Spleen (tissue), 11 donors: ENCODE measurements at regions not wholly inside any gene's neighbourhood (a gene's known extent, or its start where the extent isn't known, plus 50 kb on each side); places are given as distances from the start of the nearest gene placed in this dataset.

Source experiments
- DNase-seq: peaks from one replicate; pipeline ENCODE4 v3.0.0-alpha.2; 2020
- H3K27ac ChIP-seq, 8 donors: fragments of 200-600 bp; sonication (generic) in 7 of 8; 1 replicate in 4 of 8; 2 replicates in 4 of 8; pipeline versions ENCODE4 v1.5.0 to v1.8.0; 2016 to 2021; ENCODE audit warnings: inconsistent platforms in 4 of 8, mild to moderate bottlenecking in 4 of 8, moderate library complexity in 1 of 8
- H3K27me3 ChIP-seq, 7 donors: fragments of 200-600 bp; sonication (generic) in 6 of 7; replicated peaks in 1 of 7; 1 replicate in 4 of 7; 2 replicates in 3 of 7; pipeline versions ENCODE4 v1.5.0 to v1.8.0; 2016 to 2021; ENCODE audit warnings: inconsistent platforms in 3 of 7, mild to moderate bottlenecking in 1 of 7
- H3K36me3 ChIP-seq, 6 donors: fragments of 200-600 bp; sonication (generic) in 5 of 6; 1 replicate in 4 of 6; 2 replicates in 2 of 6; pipeline versions ENCODE4 v1.5.0 to v1.8.0; 2016 to 2021; ENCODE audit warnings: inconsistent platforms in 2 of 6
- H3K4me1 ChIP-seq, 6 donors: fragments of 200-600 bp; sonication (generic) in 5 of 6; 1 replicate in 3 of 6; 2 replicates in 3 of 6; pipeline versions ENCODE4 v1.5.0 to v1.8.0; 2016 to 2021; ENCODE audit warnings: inconsistent platforms in 3 of 6
- H3K4me3 ChIP-seq, 8 donors: fragments of 200-600 bp; sonication (generic) in 7 of 8; 1 replicate in 4 of 8; 2 replicates in 4 of 8; pipeline versions ENCODE4 v1.5.0 to v1.8.0; 2016 to 2021; ENCODE audit warnings: inconsistent platforms in 4 of 8, mild to moderate bottlenecking in 4 of 8, moderate library complexity in 2 of 8
- H3K9me3 ChIP-seq, 8 donors: fragments of 200-600 bp; sonication (generic) in 7 of 8; 1 replicate in 4 of 8; 2 replicates in 4 of 8; pipeline versions ENCODE4 v1.5.0 to v1.8.0; 2016 to 2021; ENCODE audit warnings: inconsistent platforms in 4 of 8
- POLR2A ChIP-seq, 3 donors: fragments of 450-650 bp; IDR thresholded peaks; one replicate each; pipeline ENCODE4 v1.5.1; 2017; ENCODE audit warnings: antibody characterized with exemption in 3 of 3, mild to moderate bottlenecking in 1 of 3
- POLR2AphosphoS5 ChIP-seq, 3 donors: sonication (generic); formaldehyde crosslinking; IDR thresholded peaks; one replicate each; pipeline ENCODE4 v1.5.1; 2017; ENCODE audit warnings: antibody characterized with exemption in 3 of 3
- WGBS, 5 donors: extraction: QIAGEN DNeasy Blood & Tissue Kit in 3 of 5; methylation state at CpG; one replicate each; pipeline versions ENCODE4 v1.1.5 to v1.1.7; 2013 to 2018; 5-methylcytosine and 5-hydroxymethylcytosine counted together
- intact Hi-C: fragments of 100-400 bp; cut with DNase I; formaldehyde crosslinking; loops from one replicate; pipeline ENCODE4 v1.15.0; 2023; ENCODE audit warnings: low total_unique reads
- TF ChIP-seq, protein P1 (sequence below), 11 experiments: fragments of 200-600 bp in 7 of 11; fragments of 450-650 bp in 4 of 11; sonication (generic) in 4 of 11; IDR thresholded peaks in 8 of 11; conservative IDR thresholded peaks in 3 of 11; 1 replicate in 7 of 11; 2 replicates in 4 of 11; pipeline versions ENCODE4 v1.4.0 to v1.8.0; 2016 to 2021; ENCODE audit warnings: antibody characterized with exemption in 11 of 11, inconsistent platforms in 4 of 11, mild to moderate bottlenecking in 1 of 11
- donor health status: healthy with polysubstance abuse.
- donor health status: DM: no; HTN: no; CAD: no; lungs with moderate emphysema.
- donor health status: DM: no; HTN: no; CAD: no.
- donor health status: Bipolar disorder and iron deficiency.
- donor health status: healthy.
- donor health status: DM: no; HTN: no; CAD: no.
- donor health status: DM: yes; HTN: yes; CAD: no.

DNA sequence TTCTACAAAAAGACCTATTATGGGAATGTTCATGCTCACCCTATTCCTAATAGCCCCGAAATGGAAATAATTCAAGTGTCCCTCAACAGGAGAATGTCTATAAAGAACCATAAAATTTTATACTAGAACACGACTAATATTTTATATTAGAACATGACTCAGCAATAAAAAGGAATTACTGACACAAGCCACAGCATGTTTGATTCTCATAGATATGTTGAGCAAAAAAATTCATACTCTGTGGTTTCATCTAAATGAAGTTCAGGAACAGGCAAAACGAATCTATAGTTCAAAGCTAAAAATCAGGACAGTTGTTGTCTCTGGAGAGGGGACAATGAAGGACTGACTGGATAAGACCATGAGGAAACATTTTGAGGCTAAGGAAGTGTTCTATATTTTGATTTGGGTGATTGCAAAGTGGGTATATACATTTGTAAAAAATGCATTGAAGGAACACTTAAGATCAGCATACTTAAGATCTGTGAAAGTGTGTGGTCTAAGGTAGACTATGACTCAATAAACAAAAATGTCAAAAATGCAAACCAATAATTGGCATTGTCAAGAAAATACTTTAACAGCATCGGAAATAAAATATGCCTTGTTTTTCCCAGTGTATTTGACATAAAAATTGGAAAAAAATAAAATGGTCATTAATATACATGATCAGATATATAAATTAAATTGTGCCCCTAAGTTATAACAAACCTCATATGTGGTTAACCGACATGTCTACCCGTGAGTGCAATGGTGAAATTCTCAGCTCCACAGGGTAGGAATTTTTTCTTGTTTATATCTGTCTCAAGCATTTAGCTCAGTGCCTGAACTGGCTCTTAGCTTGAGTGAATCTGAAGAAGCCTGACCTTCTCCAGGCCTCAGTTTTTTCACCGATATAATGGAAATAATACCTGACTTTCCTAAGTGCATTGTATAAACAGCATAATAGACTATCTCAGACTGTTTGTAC, 124.9 kb upstream of the CTTNBP2 start:
- WGBS, 5 donors = 70 to 84% (median 75%) methylated on average over 7 of the region's 7 CpGs
- no peak for DNase-seq
- Histone ChIP-seq H3K4me1 (no peaks in the 10 kb centered on the region), H3K4me3 (no peak overlapping the region), H3K9me3 (no peaks in the 10 kb centered on the region), H3K27me3 (no peaks in the 10 kb centered on the region), H3K36me3 (no peaks in the 10 kb centered on the region), H3K27ac (no peak overlapping the region)
- intact Hi-C loops = no loop called here
- TF ChIP-seq POLR2A (IDR thresholded peaks at IDR 0.05) (no peak), POLR2AphosphoS5 (IDR thresholded peaks at IDR 0.05) (no peak)
- TF ChIP-seq, protein P1, sequence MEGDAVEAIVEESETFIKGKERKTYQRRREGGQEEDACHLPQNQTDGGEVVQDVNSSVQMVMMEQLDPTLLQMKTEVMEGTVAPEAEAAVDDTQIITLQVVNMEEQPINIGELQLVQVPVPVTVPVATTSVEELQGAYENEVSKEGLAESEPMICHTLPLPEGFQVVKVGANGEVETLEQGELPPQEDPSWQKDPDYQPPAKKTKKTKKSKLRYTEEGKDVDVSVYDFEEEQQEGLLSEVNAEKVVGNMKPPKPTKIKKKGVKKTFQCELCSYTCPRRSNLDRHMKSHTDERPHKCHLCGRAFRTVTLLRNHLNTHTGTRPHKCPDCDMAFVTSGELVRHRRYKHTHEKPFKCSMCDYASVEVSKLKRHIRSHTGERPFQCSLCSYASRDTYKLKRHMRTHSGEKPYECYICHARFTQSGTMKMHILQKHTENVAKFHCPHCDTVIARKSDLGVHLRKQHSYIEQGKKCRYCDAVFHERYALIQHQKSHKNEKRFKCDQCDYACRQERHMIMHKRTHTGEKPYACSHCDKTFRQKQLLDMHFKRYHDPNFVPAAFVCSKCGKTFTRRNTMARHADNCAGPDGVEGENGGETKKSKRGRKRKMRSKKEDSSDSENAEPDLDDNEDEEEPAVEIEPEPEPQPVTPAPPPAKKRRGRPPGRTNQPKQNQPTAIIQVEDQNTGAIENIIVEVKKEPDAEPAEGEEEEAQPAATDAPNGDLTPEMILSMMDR (IDR thresholded peaks at IDR 0.05 in 8 of 11, conservative IDR thresholded peaks at IDR 0.05 in 3 of 11) = no peak

DNA sequence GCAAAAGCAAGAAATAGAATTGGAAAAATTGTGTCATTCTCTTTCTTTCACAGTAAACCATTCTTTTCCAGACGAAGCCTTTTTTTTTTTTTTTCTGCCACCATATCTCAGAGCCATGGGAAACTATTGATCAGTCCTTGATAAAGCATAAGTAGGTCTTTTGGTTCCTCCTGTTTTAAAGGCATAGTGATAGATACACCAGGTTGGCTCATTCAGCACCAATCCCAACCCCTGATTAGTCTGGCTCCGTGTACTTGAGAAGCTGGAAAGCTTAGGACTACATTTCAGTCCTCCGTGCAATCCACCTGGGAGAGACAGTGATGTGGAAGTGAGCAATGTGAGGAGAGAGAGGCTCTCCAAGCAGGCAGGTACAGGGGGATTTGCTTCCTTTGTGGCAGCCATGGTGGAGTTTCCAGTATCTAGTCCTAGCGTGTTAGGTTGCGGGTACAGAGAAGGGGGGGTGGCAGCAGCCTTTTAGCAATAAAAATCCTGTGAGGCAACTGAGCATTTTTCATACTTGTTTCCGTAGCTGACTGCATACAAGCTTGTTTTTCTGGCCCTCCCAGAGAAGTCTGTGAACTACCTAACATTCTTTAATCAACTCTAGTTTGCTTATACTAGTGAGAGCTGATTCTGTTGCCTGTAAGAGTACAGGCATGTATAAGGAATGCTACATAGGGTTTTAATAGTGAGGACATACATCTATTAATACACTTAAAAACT, 127.4 kb upstream of the CTTNBP2 start:
- WGBS, 5 donors = 86 to 93% (median 88%) methylated on average over 6 of the region's 6 CpGs
- Histone ChIP-seq H3K36me3 (no peaks in the 10 kb centered on the region), H3K27ac (no peak overlapping the region), H3K27me3 (no peaks in the 10 kb centered on the region), H3K4me1 (no peaks in the 10 kb centered on the region), H3K9me3 (no peaks in the 10 kb centered on the region), H3K4me3 (no peak overlapping the region)
- TF ChIP-seq, protein P1 (IDR thresholded peaks at IDR 0.05 in 8 of 11, conservative IDR thresholded peaks at IDR 0.05 in 3 of 11) = no peak
- TF ChIP-seq POLR2AphosphoS5 (IDR thresholded peaks at IDR 0.05) (no peak), POLR2A (IDR thresholded peaks at IDR 0.05) (no peak)
- intact Hi-C loops = no loop called here
- DNase-seq = no peak

DNA sequence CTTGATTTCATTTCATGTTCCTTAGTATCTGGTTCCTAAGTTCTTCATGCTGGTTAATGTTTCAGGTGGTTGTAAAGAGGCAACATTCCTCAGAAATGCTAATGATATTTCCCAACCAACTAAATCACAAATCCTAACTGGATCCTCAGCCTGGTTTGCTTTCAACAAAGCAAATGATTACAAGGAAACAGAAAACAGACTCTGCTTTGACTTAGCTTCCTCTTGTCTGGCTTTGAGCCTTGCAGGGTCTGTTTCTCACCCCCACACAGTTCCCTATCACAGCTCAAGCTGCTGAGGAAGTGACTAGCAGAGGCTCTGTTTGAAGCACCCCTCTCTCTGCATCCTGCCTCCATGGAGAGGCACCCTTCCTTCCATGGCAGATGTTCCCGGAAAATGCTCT, 130.2 kb upstream of the CTTNBP2 start:
- no peaks in the 10 kb centered on the region for H3K27me3 ChIP-seq
- 0 to 26% (median 18%) methylated on average over 1 of the region's 1 CpG for WGBS, 5 donors
- H3K27ac ChIP-seq = no peak overlapping the region
- no peaks in the 10 kb centered on the region for H3K4me1 ChIP-seq
- peaks cover 0 to 6% (median 2%) of the 10 kb centered on the region in 8 donors for H3K9me3 ChIP-seq
- H3K36me3 ChIP-seq = no peaks in the 10 kb centered on the region
- DNase-seq = no peak
- TF ChIP-seq POLR2AphosphoS5 (IDR thresholded peaks at IDR 0.05) (no peak), POLR2A (IDR thresholded peaks at IDR 0.05) (no peak)
- TF ChIP-seq, protein P1 (IDR thresholded peaks at IDR 0.05 in 8 of 11, conservative IDR thresholded peaks at IDR 0.05 in 3 of 11) = no peak
- intact Hi-C loops = no loop called here
- no peak overlapping the region for H3K4me3 ChIP-seq

DNA sequence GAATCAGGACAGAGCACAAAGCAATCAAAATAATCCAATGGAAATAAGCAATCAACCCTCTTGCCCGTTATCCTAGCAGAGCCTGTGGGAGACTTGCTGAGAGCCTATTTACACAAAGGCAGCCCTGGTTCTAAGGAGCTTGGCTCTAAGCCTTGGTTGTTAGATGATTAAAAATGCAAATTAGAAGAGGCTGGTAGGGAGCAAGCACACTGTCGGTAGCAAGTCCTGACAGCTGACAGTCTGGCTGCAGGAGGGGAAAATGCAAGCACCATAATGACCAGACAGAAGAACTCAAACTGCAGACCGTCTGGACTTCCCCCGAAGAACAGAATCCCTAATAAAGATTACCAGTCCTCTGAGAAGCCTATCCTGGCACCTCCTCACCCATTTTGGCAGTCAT, 131.8 kb upstream of the CTTNBP2 start:
- WGBS, 5 donors = 69 to 84% (median 78%) methylated on average over 4 of the region's 4 CpGs
- Histone ChIP-seq H3K36me3 (no peaks in the 10 kb centered on the region), H3K4me3 (no peak overlapping the region), H3K9me3 (peaks cover 0 to 6% (median 2%) of the 10 kb centered on the region in 8 donors), H3K27ac (no peak overlapping the region), H3K27me3 (no peaks in the 10 kb centered on the region), H3K4me1 (no peaks in the 10 kb centered on the region)
- intact Hi-C loops = no loop called here
- no peak for DNase-seq
- TF ChIP-seq POLR2A (IDR thresholded peaks at IDR 0.05) = no peak
- TF ChIP-seq, protein P1 (IDR thresholded peaks at IDR 0.05 in 8 of 11, conservative IDR thresholded peaks at IDR 0.05 in 3 of 11) = no peak
